Suprapubic skin (tissue), 4 donors: ENCODE measurements at regions not wholly inside any gene's neighbourhood (a gene's known extent, or its start where the extent isn't known, plus 50 kb on each side); places are given as distances from the start of the nearest gene placed in this dataset.

Experiments
- DNase-seq, 2 donors: peaks; one replicate each; pipeline ENCODE4 v3.0.0-alpha.2; 2019; ENCODE audit warnings: low spot score in 2 of 2
- H3K27ac ChIP-seq: fragments of 200-600 bp; sonication (generic); one replicate; pipeline ENCODE4 v1.5.1; 2019
- H3K27me3 ChIP-seq: fragments of 200-600 bp; sonication (generic); one replicate; pipeline ENCODE4 v1.5.1; 2019
- H3K36me3 ChIP-seq: fragments of 200-600 bp; sonication (generic); one replicate; pipeline ENCODE4 v1.5.1; 2019
- H3K4me1 ChIP-seq: fragments of 200-600 bp; sonication (generic); one replicate; pipeline ENCODE4 v1.5.1; 2019
- H3K4me3 ChIP-seq: fragments of 200-600 bp; sonication (generic); one replicate; pipeline ENCODE4 v1.5.1; 2019; ENCODE audit warnings: mild to moderate bottlenecking
- H3K9me3 ChIP-seq: fragments of 200-600 bp; sonication (generic); one replicate; pipeline ENCODE4 v1.5.1; 2019
- CTCF ChIP-seq, 2 donors: fragments of 200-600 bp in 1 of 2; fragments of 450-650 bp in 1 of 2; sonication (generic) in 1 of 2; IDR thresholded peaks; one replicate each; pipeline ENCODE4 v1.5.1; 2016 to 2019; ENCODE audit warnings: antibody characterized with exemption in 2 of 2, mild to moderate bottlenecking in 1 of 2, moderate library complexity in 1 of 2
- EP300 ChIP-seq: sonication (generic); formaldehyde crosslinking; IDR thresholded peaks from one replicate; pipeline ENCODE4 v1.6.1; 2017; ENCODE audit warnings: antibody characterized with exemption
- POLR2A ChIP-seq, 2 donors: fragments of 450-650 bp; IDR thresholded peaks; one replicate each; pipeline ENCODE4 v1.6.1; 2017; ENCODE audit warnings: antibody characterized with exemption in 2 of 2, mild to moderate bottlenecking in 2 of 2, moderate library complexity in 2 of 2
- POLR2AphosphoS5 ChIP-seq, 3 donors: sonication (generic); formaldehyde crosslinking; IDR thresholded peaks; one replicate each; pipeline ENCODE4 v1.6.1; 2017; ENCODE audit warnings: antibody characterized with exemption in 3 of 3
- WGBS: methylation state at CpG from one replicate; pipeline ENCODE4 v1.1.5; 2018; 5-methylcytosine and 5-hydroxymethylcytosine counted together

GRCh38 chr15:29535952-29536351, 266.3 kb upstream of the NSMCE3 start:
- Histone ChIP-seq H3K27ac (no peak overlapping the region), H3K27me3 (no peaks in the 10 kb centered on the region), H3K4me3 (no peak overlapping the region), H3K9me3 (no peaks in the 10 kb centered on the region), H3K36me3 (no peaks in the 10 kb centered on the region), H3K4me1 (no peaks in the 10 kb centered on the region)
- TF ChIP-seq EP300 (no peak), POLR2A (IDR thresholded peaks at IDR 0.05) (no peak), POLR2AphosphoS5 (IDR thresholded peaks at IDR 0.05) (no peak), CTCF (IDR thresholded peaks at IDR 0.05) (no peak)
- no peak for DNase-seq
- 90% methylated on average over 3 of the region's 3 CpGs for WGBS

GRCh38 chr15:29534378-29534777, 264.8 kb upstream of the NSMCE3 start:
- no peaks in the 10 kb centered on the region for H3K4me1 ChIP-seq
- WGBS = 40% methylated on average over 3 of the region's 3 CpGs
- no peak for TF ChIP-seq EP300
- no peak for TF ChIP-seq CTCF (IDR thresholded peaks at IDR 0.05)
- no peak for TF ChIP-seq POLR2AphosphoS5 (IDR thresholded peaks at IDR 0.05)
- no peak for TF ChIP-seq POLR2A (IDR thresholded peaks at IDR 0.05)
- no peak overlapping the region for H3K27ac ChIP-seq
- no peaks in the 10 kb centered on the region for H3K36me3 ChIP-seq
- no peaks in the 10 kb centered on the region for H3K27me3 ChIP-seq
- no peak for DNase-seq
- H3K9me3 ChIP-seq = no peaks in the 10 kb centered on the region
- no peak overlapping the region for H3K4me3 ChIP-seq

- no peaks in the 10 kb centered on the region for H3K27me3 ChIP-seq
- H3K4me1 ChIP-seq = no peaks in the 10 kb centered on the region
- no peak overlapping the region for H3K4me3 ChIP-seq
- no peaks in the 10 kb centered on the region for H3K36me3 ChIP-seq
- 37% methylated on average over 5 of the region's 5 CpGs for WGBS
- no peaks in the 10 kb centered on the region for H3K9me3 ChIP-seq
- no peak overlapping the region for H3K27ac ChIP-seq
- no peak for DNase-seq
- TF ChIP-seq POLR2AphosphoS5 (IDR thresholded peaks at IDR 0.05) (no peak), POLR2A (IDR thresholded peaks at IDR 0.05) (no peak), CTCF (IDR thresholded peaks at IDR 0.05) (no peak)
Measured at GRCh38 chr15:29533647-29534046, 264.0 kb upstream of the NSMCE3 start.

- no peak overlapping the region for H3K4me3 ChIP-seq
- WGBS = 74% methylated on average over 1 of the region's 1 CpG
- no peaks in the 10 kb centered on the region for H3K4me1 ChIP-seq
- no peaks in the 10 kb centered on the region for H3K27me3 ChIP-seq
- H3K27ac ChIP-seq = no peak overlapping the region
- no peak for DNase-seq
- no peak for TF ChIP-seq POLR2A (IDR thresholded peaks at IDR 0.05)
- no peak for TF ChIP-seq POLR2AphosphoS5 (IDR thresholded peaks at IDR 0.05)
- no peak for TF ChIP-seq EP300
- TF ChIP-seq CTCF (IDR thresholded peaks at IDR 0.05) = no peak
- no peaks in the 10 kb centered on the region for H3K36me3 ChIP-seq
- H3K9me3 ChIP-seq = no peaks in the 10 kb centered on the region
Measured at GRCh38 chr15:29532296-29532695, 262.7 kb upstream of the NSMCE3 start.

GRCh38 chr15:29530966-29531365, 261.3 kb upstream of the NSMCE3 start:
- Histone ChIP-seq H3K27ac (no peak overlapping the region), H3K27me3 (no peaks in the 10 kb centered on the region), H3K36me3 (no peaks in the 10 kb centered on the region), H3K4me3 (no peak overlapping the region), H3K9me3 (no peaks in the 10 kb centered on the region), H3K4me1 (no peaks in the 10 kb centered on the region)
- TF ChIP-seq EP300 = no peak
- no peak for TF ChIP-seq POLR2A (IDR thresholded peaks at IDR 0.05)
- no peak for TF ChIP-seq CTCF (IDR thresholded peaks at IDR 0.05)
- TF ChIP-seq POLR2AphosphoS5 (IDR thresholded peaks at IDR 0.05) = no peak
- WGBS = 85% methylated on average over 9 of the region's 9 CpGs
- DNase-seq = no peak
